HG02885 (cell line): ENCODE measurements at regions not wholly inside any gene's neighbourhood (a gene's known extent, or its start where the extent isn't known, plus 50 kb on each side); places are given as distances from the start of the nearest gene placed in this dataset.

Source experiments
- ATAC-seq: cut with Tn5 transposase; IDR thresholded peaks from one replicate; pipeline ENCODE4 v1.9.1; 2021; ENCODE audit warnings: mild to moderate bottlenecking; ENCODE audit not compliant: unreplicated experiment, poor library complexity

DNA sequence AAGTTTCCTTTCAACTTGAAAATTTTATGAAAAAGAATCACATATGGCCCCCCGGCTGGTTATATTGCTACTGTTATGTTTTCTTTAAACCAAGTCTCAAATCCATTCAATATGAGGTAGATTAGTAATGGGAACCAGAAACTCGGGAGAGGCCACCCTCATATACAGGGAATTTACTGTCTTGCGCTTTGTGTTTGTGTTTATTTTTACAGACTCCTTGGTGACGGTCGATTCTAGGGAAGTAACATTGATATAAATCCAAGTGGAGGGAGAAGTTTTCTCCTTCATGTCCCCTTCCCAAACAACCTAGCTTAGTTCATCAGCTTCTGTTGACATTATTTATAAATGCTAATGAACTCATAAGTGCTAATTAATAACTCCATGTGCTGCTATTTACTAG is 163.5 kb upstream of the LMO4 start:
- ATAC-seq = no peak

DNA sequence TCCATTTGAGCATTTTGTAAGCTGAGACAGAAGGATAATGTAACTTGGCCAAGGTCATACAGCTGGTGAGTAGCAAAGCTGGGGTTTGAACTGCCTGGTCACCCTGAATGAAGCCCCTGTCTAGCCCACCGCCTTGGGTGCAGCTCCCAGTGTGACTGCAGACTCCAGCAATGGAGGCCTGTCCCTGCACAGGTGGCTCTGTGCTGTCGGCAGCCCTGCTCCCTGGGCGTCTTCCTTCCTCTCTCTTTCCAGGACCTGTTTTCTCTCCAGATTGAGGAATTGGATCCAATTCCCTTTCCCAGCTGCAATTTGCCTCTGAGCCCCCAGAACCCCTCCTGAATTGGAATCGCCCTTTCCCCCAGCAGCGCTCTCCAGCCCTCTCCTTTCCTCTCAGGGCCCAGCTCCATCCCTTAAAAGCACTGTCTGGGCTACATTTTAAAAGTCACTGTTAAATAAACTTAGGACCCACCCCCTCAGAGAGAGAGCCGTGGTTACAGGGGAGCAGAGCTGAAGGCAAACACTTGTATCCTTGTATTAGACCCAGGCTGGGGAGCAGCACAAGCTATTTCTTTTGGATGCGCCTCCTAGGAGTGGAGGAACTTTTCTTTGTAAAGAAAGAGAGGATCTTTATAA is 161.4 kb upstream of the LMO4 start:
- no peak for ATAC-seq

DNA sequence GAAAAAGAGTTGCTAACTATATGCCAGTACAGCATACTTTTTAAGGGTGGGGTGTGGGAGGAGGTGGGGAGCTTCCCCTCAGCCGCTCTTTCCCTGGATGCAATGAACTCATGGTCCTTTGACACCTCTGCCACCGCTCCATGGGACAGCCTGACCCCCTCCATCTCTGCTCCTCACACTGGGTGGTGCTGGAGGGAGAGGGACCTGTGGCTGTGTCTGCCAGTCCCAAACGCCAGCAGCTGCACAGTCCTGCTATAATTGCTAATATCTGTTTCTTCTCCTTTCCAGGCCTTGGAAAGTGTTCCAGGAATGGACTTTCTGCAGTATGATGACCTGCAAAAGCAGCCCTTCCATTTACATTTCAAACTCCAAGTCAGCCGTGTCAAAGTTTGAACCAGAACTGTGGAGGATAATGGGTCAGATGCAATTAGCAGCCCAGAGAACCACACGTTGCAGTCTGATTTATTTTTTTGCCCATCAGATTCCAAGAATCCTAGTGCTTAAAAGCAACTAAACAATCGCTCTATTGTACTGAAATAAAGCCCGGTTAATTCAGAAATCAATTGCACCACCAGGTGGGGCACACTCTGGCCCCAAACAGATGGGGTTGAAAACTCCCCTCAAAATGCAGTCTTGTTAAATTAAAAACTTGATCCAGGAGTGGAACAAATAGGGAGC is 160.7 kb upstream of the LMO4 start:
- ATAC-seq = no peak

DNA sequence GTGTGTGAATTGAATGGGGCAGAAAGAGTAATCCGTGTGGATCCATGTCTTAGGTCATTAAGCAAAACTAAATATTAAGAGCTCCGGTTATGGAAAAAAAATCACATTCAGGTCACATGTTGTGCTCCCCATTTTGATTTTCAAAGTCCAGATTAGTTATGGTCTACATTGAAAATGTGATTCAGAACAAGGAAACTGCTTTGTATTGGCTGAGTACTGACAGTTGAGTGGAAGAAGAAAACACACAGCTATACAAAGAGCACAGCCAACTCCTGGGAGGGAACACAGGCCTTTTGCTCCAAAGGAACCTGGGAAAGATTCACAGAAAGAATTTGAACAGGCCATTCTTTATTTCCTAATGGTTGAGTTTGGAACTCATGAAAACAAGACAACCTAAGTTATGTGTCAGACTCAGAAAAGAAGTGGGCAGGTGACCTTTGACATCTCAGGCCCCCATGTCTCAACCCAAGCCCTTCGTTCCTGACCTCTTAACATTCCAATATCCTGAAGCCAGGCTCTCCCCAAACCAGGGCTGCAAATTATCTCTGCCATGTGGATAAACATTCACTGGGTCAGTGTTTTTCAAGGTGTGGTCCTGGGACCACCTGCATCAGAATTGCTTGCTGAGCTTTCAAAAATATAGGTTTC is 159.3 kb upstream of the LMO4 start:
- no peak for ATAC-seq

DNA sequence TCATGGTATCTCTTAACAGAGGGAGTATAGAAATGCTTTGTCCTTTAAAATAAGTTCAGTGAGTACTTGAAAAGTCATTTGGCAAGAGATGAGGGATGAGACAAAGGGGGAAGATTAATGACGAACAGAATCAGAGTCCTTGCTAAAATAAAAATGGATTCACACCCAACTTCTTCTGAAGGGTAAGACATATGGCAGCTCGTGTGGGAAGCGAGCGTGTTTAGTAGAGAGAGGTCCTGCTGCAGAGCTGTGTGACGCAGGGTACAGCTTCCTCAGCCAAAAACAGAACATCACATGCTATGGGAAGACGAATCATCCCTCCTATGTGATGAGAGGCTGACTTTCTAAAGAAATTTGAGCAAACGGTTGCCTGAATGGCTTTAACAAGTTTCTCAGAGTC is 158.5 kb upstream of the LMO4 start:
- ATAC-seq = no peak

DNA sequence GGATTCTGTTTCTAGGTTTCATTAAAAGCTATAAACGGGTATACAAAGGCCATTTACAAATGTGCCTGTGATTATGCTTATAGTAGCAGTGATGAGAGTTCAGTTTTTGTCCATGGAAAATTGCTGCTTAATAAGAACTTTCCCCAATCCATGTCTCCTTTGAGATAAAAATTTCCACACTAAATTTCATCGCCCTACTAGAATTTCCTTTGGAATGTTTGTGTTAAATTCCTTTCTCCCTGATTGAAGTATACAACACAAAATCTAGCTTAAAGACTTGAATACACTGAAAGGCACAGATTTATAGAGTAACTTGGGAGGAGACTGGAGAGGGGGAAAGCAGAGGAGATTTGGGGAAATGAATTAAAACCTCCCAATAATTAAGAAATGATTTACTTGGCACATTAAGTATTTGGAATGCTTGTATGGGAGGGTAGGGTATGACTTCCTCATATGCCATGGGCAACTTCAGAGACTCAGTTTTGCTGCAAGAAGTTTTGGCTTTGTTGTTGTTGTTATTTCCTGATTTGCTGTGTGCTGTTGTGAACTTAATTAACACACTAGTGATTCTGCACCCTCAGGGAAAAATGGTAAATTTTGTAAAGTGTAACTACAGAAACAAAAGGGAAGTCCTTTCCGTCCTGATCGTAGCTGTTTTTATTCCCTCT is 157.6 kb upstream of the LMO4 start:
- no peak for ATAC-seq

DNA sequence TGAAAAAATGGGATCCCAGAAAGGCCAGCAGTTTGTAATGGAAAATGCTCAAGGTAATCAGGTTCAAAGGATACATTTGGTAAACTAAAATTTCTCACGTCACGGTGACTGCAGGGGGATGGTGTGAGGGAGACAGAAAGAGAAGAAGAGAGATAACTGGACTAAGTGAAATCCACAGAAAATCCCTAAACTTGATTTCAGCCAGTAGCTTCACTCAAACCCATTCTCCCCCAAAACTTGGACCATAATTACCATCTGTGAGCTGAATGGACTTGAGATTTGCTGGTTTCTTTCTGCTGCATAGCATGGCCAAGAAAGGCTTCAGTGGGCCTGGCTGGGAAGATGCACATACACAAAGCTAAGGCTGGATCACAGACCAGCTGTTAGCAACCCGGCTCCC is 155.4 kb upstream of the LMO4 start:
- no peak for ATAC-seq

DNA sequence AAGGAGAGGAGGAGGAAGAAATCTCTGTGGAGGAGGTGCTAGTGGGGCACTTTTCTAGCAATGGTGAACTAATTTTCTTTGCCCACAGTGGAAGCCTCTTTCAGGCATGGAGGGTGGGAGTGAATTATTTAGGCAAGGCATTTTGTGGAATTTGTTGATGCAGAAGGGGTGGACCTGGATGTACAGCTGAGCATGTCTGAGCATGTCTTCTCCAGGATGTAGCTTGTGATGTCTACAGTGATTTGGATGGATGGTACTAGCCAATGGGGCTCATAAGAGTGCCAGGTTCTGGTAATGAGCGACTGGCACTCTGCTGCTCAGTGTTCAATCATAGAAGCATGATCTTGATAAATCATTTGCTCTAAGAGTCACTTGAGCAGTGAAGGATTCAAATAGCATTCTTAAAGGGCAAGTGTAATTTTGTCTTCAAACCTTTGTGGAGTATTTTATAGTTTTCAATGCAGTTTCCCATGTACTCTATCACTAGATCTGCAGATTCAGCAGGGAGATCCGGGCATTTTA is 153.9 kb upstream of the LMO4 start:
- no peak for ATAC-seq

DNA sequence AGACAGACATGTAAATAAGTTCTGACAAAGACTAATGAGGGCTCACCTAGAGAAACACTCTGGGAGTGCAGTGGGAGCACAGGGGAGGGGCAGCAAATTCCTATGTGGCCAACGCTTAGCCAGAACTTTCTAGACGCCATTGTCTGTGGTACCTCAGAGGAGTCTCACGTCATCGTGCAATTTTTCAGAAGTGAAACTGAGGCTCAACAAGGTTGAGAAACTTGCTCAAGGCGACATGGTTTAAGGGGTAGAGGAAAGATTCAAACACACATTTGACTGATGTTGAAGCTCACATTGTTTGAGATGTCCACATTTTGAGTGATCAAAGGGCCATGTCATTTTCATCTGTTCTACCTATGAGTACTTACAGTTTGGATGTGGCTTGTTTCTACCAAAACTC is 152.6 kb upstream of the LMO4 start:
- peak; percentile 72 for ATAC-seq

DNA sequence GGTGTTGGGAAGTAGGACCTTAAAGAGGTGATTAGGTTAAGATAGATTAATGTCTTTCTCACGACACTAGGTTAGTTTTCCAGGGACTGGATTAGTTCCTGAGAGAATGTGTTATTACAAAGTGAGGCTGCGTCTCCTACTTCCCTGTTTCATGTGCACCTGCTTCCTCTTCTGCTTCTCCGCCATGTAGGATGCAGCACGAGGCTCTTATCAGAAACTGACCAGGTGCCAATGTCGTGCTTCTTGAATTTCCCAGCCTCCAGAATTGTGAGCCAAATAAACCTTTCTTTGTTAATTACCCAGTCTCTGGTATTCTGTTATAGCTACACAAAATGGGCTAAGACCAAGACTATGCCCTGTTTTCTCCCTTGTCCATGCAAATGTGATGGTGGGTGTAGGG is 152.2 kb upstream of the LMO4 start:
- peak; percentile 36 for ATAC-seq

DNA sequence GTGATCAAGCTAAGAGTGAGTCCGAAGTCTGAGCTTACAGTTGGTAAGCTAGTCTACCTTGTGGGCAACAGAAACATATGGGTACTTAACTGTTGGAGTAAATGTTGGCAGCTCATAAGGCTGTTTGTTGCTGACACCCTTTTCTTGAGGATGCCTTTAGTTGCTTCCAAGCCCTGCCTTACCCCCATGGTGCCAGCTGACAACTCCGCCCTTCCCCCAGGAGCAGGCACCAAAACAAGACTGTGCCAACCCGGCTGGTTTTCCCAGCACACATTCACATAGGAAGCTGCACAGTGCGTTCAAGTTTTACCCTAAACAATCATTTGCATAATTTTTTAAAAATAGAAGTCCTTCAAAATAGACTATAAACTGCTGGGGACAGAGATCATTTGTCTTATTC is 150.2 kb upstream of the LMO4 start:
- no peak for ATAC-seq

DNA sequence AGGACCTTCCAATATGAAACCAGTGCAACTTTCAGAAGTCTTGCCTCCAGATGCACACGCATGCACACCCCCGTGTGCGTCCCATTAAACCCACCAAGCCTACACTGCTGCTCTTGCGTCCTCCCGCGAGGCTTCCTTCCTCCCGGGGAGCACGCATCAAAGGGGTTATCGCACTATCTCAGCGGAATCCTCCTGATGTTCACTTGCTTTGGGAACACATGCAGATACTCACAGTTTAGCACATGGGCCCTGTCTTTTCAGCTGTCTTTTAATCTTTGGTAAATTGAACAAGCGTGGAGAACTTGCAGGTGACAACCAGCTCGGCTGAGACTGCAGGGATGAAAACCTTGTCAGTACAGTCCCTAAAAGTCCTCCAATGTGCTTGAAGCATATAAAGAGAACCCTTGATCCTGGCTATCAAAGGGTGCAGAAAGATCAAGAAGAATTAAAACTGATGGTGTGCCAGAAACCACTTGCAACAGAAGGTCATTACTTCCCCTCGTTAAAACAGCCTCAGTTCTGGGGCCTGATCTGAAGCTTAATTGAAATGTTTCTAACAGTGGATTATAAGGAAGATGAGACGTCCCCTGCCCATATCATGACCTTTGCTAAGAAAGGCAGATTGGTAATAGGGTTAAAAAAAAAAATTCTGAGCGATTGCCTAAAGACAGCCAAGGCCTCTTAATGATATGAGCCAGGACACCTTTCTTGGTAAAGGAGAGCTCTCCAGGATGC is 149.4 kb upstream of the LMO4 start:
- ATAC-seq = no peak

DNA sequence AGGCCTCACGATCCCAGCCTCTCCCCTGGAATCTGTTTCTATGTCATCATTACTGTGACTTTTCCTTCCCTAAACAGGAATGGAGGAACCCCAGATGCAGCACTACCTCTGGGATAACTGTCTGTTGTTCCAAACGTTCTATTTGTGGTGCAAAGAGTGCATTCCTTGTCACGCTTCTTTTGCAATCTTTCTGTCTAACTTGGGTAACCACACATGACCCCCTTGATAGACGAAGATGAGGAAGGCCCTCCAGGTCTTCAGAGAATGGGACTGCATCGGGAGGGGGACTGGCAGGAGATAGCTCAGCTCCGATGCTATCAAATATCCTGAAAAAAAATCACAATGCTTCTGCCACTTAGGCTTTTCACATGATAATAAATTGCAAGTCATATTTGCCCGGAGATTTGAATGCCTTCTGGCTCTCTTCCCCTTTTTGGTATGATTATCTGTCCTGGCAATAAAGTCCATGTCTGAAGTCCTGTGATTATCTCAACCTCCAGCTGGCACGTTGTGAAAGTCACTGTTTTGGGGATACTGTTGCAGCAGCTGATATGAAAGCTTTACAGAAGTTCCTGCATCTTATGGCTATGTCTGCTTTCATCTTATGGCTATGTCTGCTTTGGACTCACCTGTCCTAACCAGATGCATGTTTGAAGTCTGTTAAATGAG is 148.7 kb upstream of the LMO4 start:
- ATAC-seq = no peak

DNA sequence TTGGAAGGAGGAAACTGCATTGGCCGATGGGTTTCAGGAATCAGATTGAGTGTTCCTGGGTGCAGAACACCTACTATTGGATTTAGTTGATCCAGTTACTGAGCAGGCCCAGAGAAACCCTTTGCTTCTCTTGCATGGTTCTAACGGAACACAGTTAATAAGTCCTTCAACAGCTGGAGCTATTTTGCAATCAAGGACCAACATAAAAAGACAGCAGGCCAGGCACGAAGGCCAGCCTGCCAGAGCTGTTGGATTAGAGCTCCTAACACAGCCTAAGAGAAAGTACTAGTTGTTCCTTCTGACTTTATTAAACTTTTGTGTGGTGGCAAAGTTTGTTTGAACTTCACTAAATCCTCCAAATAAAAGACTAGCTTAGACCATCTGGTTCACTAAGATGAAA is 148.0 kb upstream of the LMO4 start:
- no peak for ATAC-seq

DNA sequence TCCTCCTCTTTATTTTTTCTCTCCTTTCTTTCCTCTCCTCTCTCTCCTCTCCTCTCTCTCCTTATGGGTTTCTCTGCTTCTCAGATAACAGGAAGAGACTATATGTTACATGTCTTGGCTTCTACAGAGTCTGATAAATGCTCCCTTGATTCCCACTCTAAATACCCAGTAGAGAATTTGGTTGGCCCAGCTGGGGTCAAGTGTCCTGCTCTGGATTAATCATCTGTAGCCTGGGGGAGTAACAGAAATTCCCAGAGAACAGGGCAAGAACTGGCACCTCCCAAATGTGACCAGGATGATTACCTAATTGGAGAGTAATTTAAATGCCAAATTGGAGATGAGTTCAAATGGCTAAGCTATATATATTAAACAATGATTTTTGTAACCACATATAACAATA is 146.1 kb upstream of the LMO4 start:
- ATAC-seq = no peak

DNA sequence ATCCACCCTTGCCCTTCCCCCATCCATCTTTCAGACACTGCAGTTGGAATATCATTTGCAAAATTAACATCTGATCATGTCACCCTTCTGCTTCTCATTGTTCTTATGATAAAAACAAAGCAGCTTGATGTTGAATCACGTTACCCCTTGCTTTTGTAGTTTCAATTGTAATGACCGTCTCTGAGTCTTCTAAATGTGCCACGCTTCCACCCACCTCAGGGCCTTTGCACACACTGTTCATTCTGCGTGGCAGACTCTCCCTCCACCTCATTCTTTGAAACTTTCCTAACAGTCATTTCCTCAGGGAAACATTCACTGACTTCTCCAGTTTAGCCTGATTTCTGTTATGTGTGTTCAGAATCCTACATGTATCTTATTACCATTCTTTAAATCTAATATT is 143.6 kb upstream of the LMO4 start:
- no peak for ATAC-seq

DNA sequence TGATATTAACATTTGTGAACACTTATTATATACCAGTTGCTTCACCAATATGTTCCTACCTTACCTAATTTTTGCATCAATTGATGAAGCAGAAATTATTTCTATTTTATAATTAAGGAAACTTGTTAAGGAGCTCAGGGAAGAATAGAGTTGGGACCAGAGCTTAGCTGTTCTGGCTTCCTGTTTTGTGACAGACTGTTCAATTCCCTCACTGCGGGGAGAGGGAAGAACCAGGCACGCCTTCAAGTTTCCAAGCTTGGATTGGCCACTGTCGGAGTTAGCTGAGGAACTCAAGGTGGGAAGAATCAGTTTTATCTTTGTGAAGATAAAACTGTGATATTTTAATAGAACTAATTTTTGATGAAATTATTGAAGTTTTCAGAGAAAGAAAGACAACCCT is 142.3 kb upstream of the LMO4 start:
- ATAC-seq = no peak

DNA sequence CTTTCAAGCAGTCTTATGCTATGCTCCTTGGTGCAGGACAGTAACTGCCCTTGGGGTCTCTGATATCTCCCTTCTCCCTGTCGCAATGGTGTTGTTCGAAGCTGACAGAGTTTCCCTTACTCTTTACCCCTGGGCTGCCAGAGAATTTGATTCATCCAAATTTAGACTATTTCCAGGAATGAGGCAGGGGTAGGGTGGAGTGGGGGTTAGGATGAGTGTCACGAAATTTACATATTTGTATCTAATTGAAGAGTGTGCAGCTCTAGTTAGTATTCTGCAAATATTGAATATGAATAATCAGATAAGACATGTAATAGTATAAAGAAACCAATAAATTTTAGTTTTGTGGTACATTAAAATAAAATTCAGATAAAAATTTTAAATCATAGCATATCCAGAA is 140.0 kb upstream of the LMO4 start:
- ATAC-seq = no peak

DNA sequence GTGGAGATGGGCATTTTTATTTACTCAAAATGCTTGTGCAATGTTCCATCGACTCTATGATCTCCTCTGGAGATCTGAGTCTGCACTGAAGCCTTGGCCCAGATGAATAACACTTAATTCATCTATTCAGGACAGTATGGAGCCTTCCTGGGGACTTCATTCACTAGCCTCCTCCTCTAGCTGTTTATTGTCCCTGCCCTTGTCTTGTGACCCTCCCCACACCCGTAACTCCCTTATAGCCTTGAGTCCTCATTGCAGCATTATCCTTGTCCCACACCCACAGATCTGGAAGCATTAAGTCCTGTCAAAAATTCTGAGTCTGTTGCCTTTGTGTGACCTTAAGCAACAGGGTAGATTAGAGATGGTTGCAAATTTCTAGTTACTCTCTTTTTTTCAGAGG is 138.3 kb upstream of the LMO4 start:
- ATAC-seq = no peak

DNA sequence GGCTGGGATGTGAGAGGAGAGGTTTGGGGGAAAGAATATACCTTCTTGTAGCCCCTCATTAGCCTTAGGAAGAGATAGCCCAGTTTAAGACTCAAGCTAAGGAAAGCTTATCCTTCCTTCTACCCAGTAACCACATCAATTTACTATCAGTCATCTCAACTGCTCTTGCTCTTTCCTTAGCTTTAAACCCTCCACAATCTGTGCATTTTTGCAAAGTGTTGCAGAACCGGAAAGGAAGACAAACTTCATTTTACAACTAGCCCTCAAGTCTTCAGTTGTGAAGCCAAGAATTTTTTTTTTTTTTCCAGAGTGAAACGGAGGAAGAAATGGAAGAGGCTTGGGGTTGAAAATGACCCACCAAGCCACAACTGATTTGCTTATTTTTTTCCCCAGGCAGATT is 137.0 kb upstream of the LMO4 start:
- ATAC-seq = no peak
